Fibroblast of skin of right biceps (primary cell): ENCODE measurements at regions not wholly inside any gene's neighbourhood (a gene's known extent, or its start where the extent isn't known, plus 50 kb on each side); places are given as distances from the start of the nearest gene placed in this dataset.
A peak's percentile ranks its signal among the peaks of the same experiment; 100 is the strongest.
"Not testable (repeated sequence)": the region's sequence is repeated elsewhere in the genome, so short reads cannot be mapped to it uniquely, and the experiment has no call there.

Experiments
- DNase-seq: peaks from one replicate; pipeline ENCODE4 v3.0.0-alpha.2; 2013

GRCh38 chr13:64725492-64725891, 2504.6 kb downstream of the PCDH9 start:
- no peak for DNase-seq

GRCh38 chr13:64723724-64724123, 2506.4 kb downstream of the PCDH9 start:
- peak; percentile 96 for DNase-seq

GRCh38 chr13:64718116-64718515, 2512.0 kb downstream of the PCDH9 start:
- peak; percentile 4 for DNase-seq

GRCh38 chr13:64716936-64717335, 2513.2 kb downstream of the PCDH9 start:
- no peak for DNase-seq

GRCh38 chr13:64709079-64709478, 2521.1 kb downstream of the PCDH9 start:
- no peak for DNase-seq

GRCh38 chr13:64704121-64704649, 2526.0 kb downstream of the PCDH9 start:
- no peak for DNase-seq

- DNase-seq, result no peak
Measured at GRCh38 chr13:64697226-64697625, 2532.9 kb downstream of the PCDH9 start.

- DNase-seq, result peak; percentile 67
Measured at GRCh38 chr13:64688893-64689677, 2541.1 kb downstream of the PCDH9 start.

GRCh38 chr13:64686536-64686935, 2543.6 kb downstream of the PCDH9 start:
- DNase-seq, result not testable (repeated sequence)

GRCh38 chr13:64684685-64685431, 2545.3 kb downstream of the PCDH9 start:
- DNase-seq, result no peak

GRCh38 chr13:64684108-64684507, 2546.0 kb downstream of the PCDH9 start:
- DNase-seq, result no peak

- no peak for DNase-seq
Measured at GRCh38 chr13:64680739-64681138, 2549.4 kb downstream of the PCDH9 start.

GRCh38 chr13:64675255-64675892, 2554.8 kb downstream of the PCDH9 start:
- DNase-seq, result peak; percentile 77

GRCh38 chr13:64674126-64674525, 2556.0 kb downstream of the PCDH9 start:
- DNase-seq, result no peak

GRCh38 chr13:64672751-64673150, 2557.4 kb downstream of the PCDH9 start:
- no peak for DNase-seq

- no peak for DNase-seq
Measured at GRCh38 chr13:64662887-64663593, 2567.1 kb downstream of the PCDH9 start.

GRCh38 chr13:64648293-64648692, 2581.8 kb downstream of the PCDH9 start:
- DNase-seq, result no peak

GRCh38 chr13:64643066-64643465, 2587.1 kb downstream of the PCDH9 start:
- no peak for DNase-seq

- DNase-seq, result peak; percentile 3
Measured at GRCh38 chr13:64640002-64640401, 2590.1 kb downstream of the PCDH9 start.

GRCh38 chr13:64639206-64639605, 2590.9 kb downstream of the PCDH9 start:
- DNase-seq, result peak; percentile 8

GRCh38 chr13:64633948-64634347, 2596.2 kb downstream of the PCDH9 start:
- DNase-seq, result peak; percentile 19

- no peak for DNase-seq
Measured at GRCh38 chr13:64627654-64628053, 2602.5 kb downstream of the PCDH9 start.

- no peak for DNase-seq
Measured at GRCh38 chr13:64626105-64626504, 2604.0 kb downstream of the PCDH9 start.
